HEK293T (cell line): ENCODE measurements at regions not wholly inside any gene's neighbourhood (a gene's known extent, or its start where the extent isn't known, plus 50 kb on each side); places are given as distances from the start of the nearest gene placed in this dataset.

Experiments used
- CTCF ChIA-PET: fragments of 350-600 bp; formaldehyde crosslinking; extraction: SDS; loops from one replicate; lab custom pipeline; 2021; ENCODE audit warnings: antibody characterized with exemption, inconsistent platforms; lab: Yijun Ruan, JAX
- POLR2A ChIA-PET: fragments of 350-600 bp; formaldehyde crosslinking; extraction: SDS; loops from one replicate; lab custom pipeline; 2020; ENCODE audit warnings: antibody characterized with exemption, inconsistent platforms; lab: Yijun Ruan, JAX
- DNase-seq: peaks from one replicate; pipeline ENCODE4 v3.0.0; 2012; ENCODE audit warnings: mixed read lengths; ENCODE audit errors: extremely low spot score
- ARNT ChIP-seq: fragments of 450-650 bp; IDR thresholded peaks from 2 replicates; pipeline ENCODE4 v1.6.1; 2017; ENCODE audit warnings: mild to moderate bottlenecking
- BHLHE40 ChIP-seq: fragments of 450-650 bp; IDR thresholded peaks from 2 replicates; pipeline ENCODE4 v1.6.1; 2016; ENCODE audit warnings: mild to moderate bottlenecking, moderate library complexity, borderline replicate concordance
- CTBP1 ChIP-seq: fragments of 450-650 bp; IDR thresholded peaks from 2 replicates; pipeline ENCODE4 v1.6.1; 2016; ENCODE audit warnings: borderline replicate concordance
- ELF4 ChIP-seq: fragments of 450-650 bp; IDR thresholded peaks from 2 replicates; pipeline ENCODE4 v1.6.1; 2017; ENCODE audit warnings: antibody characterized with exemption
- FOXA1 ChIP-seq: fragments of 450-650 bp; IDR thresholded peaks from 2 replicates; pipeline ENCODE4 v1.6.1; 2016; ENCODE audit warnings: mild to moderate bottlenecking
- FOXK2 ChIP-seq: fragments of 450-650 bp; IDR thresholded peaks from 2 replicates; pipeline ENCODE4 v1.6.1; 2016; ENCODE audit warnings: mild to moderate bottlenecking
- FOXM1 ChIP-seq: fragments of 450-650 bp; IDR thresholded peaks from 2 replicates; pipeline ENCODE4 v1.6.1; 2017; ENCODE audit warnings: mild to moderate bottlenecking, borderline replicate concordance
- HDGF ChIP-seq: fragments of 450-650 bp; IDR thresholded peaks from 2 replicates; pipeline ENCODE4 v1.6.1; 2017; ENCODE audit warnings: antibody characterized with exemption, borderline replicate concordance
- L3MBTL2 ChIP-seq: fragments of 450-650 bp; conservative IDR thresholded peaks from 2 replicates; pipeline ENCODE4 v1.6.1; 2016; ENCODE audit warnings: mild to moderate bottlenecking
- LEF1 ChIP-seq: fragments of 450-650 bp; IDR thresholded peaks from 2 replicates; pipeline ENCODE4 v1.6.1; 2017; ENCODE audit warnings: mild to moderate bottlenecking, borderline replicate concordance
- NFRKB ChIP-seq: fragments of 450-650 bp; IDR thresholded peaks from 2 replicates; pipeline ENCODE4 v1.6.1; 2016; ENCODE audit warnings: mild to moderate bottlenecking, moderate library complexity
- SP1 ChIP-seq: fragments of 450-650 bp; IDR thresholded peaks from 2 replicates; pipeline ENCODE4 v1.6.1; 2017
- SUZ12 ChIP-seq: fragments of 450-650 bp; IDR thresholded peaks from 2 replicates; pipeline ENCODE4 v1.6.1; 2016; ENCODE audit warnings: mild to moderate bottlenecking
- TARDBP ChIP-seq: fragments of 450-650 bp; IDR thresholded peaks from 2 replicates; pipeline ENCODE4 v1.6.1; 2016
- ZNF384 ChIP-seq: fragments of 450-650 bp; IDR thresholded peaks from 2 replicates; pipeline ENCODE4 v1.6.1; 2016
- TF ChIP-seq, protein P1 (sequence below): fragments of 450-650 bp; IDR thresholded peaks from 2 replicates; pipeline ENCODE4 v1.6.1; 2016

DNA sequence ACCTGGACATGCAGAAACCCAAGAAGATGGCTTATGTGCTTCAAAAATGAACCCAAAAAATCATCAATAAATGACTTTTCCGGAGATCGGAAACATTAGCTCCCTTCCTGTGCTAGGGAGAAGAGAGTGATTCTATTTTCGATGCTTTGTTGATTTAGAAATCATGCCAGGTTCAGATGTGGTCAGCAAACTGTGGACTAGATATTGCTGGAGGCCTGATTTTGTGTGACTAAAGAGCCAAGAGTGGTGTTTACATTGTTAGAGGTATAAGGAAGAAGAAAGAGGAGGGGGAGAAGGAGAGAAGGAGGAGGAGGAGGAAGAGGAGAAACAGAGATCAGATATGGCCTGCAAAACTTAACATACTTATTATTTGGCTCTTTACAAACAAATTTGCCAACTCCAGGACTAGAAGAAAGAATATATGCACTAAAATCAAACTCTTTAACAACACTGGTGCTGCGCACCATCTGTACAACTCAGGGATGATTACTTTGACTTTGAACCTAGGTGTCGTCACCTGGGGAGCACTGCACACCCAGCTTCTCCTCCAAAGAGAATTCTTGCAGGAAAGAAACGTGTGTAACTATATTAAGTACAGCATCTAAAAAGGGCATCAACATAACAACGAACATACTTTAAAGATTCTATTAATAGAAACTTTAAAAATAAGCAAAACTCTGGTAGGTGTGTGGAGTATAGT, 664.9 kb upstream of the LCORL start:
- TF ChIP-seq ZNF384: no peak
- TF ChIP-seq ELF4: no peak
- no peak for TF ChIP-seq HDGF
- no peak for TF ChIP-seq FOXK2
- no peak for TF ChIP-seq L3MBTL2
- no peak for TF ChIP-seq LEF1
- no peak for TF ChIP-seq FOXM1
- TF ChIP-seq SP1: no peak
- no peak for TF ChIP-seq SUZ12
- TF ChIP-seq, protein P1, sequence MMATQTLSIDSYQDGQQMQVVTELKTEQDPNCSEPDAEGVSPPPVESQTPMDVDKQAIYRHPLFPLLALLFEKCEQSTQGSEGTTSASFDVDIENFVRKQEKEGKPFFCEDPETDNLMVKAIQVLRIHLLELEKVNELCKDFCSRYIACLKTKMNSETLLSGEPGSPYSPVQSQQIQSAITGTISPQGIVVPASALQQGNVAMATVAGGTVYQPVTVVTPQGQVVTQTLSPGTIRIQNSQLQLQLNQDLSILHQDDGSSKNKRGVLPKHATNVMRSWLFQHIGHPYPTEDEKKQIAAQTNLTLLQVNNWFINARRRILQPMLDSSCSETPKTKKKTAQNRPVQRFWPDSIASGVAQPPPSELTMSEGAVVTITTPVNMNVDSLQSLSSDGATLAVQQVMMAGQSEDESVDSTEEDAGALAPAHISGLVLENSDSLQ: no peak
- TF ChIP-seq NFRKB: no peak
- no peak for TF ChIP-seq BHLHE40
- TF ChIP-seq FOXA1: no peak
- no peak for TF ChIP-seq CTBP1
- TF ChIP-seq ARNT: no peak
- POLR2A ChIA-PET: no interaction called here
- CTCF ChIA-PET: no interaction called here
- no peak for DNase-seq

DNA sequence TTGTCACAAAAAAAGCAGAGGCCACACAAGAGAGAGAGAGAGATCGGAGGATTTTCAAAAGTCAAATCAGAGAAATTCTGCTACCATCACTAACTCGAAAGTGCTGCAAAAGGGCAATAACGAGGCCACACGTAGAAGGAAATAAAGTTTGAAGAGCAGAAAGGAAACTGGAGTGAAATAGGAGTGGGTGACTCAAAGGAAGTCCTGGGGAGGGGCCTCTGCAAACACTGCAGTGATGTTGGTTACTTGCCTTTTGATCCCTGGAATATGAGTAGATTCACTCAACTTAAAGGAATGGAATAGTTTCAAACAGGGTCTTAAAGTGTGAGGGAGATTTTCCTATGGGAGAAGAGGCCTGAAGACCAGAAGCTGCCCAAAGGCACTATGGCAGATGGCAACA, 663.4 kb upstream of the LCORL start:
- POLR2A ChIA-PET: no interaction called here
- TF ChIP-seq CTBP1: no peak
- no peak for TF ChIP-seq TARDBP
- TF ChIP-seq L3MBTL2: no peak
- TF ChIP-seq HDGF: no peak
- no peak for TF ChIP-seq LEF1
- TF ChIP-seq BHLHE40: no peak
- TF ChIP-seq ZNF384: no peak
- TF ChIP-seq NFRKB: no peak
- TF ChIP-seq SP1: no peak
- TF ChIP-seq FOXK2: no peak
- no peak for TF ChIP-seq SUZ12
- TF ChIP-seq, protein P1: no peak
- TF ChIP-seq ELF4: no peak
- TF ChIP-seq FOXM1: no peak
- no peak for TF ChIP-seq ARNT
- DNase-seq: no peak
- CTCF ChIA-PET: no interaction called here

DNA sequence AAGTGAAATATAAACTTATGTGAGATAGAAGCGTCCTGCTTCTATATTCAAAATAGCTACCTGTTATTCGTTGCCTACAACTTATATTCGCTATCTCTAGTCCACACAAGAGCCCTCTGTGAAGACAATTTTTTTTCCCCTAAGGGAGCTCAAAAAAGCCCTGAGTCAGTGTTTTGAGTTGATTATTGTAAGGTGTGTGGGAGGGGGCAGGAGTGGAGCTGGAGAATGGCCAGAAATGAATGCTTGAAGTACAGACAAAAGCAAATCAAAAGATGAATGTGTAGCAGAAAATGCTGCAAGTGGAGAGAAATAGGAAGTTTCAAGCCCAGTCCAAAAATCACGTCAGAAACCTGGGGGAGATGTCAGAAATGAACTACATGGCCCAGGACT, 655.0 kb upstream of the LCORL start:
- ChIA-PET POLR2A (no interaction called here), CTCF (no interaction called here)
- TF ChIP-seq HDGF: no peak
- TF ChIP-seq, protein P1: no peak
- TF ChIP-seq SP1: no peak
- TF ChIP-seq ELF4: no peak
- TF ChIP-seq ARNT: no peak
- TF ChIP-seq L3MBTL2: no peak
- TF ChIP-seq ZNF384: no peak
- no peak for TF ChIP-seq FOXA1
- TF ChIP-seq NFRKB: no peak
- no peak for TF ChIP-seq FOXM1
- no peak for TF ChIP-seq LEF1
- TF ChIP-seq SUZ12: no peak
- TF ChIP-seq CTBP1: no peak
- TF ChIP-seq BHLHE40: no peak
- no peak for TF ChIP-seq TARDBP
- DNase-seq: no peak

DNA sequence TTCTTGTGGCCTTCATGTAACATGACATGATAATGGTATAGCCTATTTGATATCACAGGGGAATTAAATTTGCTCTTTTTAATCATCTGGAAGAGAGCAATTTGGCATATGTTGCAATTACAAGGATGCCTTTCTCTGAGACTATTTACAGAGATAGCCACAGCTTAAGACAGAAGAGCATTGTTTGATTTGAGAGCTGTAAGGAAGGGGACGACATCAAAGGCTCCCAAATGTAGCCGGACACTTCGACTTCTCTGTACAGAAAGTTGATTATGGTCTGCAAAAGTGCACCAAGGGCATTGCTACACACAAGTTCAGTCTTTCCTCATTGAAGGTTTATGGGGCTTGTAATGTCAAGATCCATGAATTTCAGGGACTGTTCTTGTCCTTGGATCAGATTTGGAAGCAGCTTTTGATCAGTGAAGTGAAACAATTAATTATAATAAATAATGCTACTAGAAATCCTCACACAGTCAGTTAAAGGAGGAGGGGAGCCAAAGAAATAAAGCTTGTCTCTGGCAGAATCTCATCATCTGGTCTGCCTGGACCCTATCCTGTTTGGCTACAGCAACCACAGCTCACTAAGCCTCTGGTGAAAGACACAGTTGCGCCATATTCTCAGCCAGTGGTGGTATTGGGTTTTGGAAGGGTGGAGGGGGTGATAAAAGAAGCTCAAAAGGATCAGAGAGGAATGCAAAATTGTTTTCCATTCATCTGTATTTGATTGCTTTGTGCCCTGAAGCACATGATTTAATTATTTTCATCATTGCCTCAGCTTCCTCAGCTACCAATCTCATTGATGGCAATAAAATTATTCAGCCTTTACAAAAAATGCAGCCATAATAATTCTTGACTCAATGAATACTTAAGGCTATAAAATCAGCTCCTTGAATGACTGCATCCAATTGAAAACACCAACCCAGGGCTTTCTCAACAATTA, 654.3 kb upstream of the LCORL start:
- DNase-seq: no peak
- ChIA-PET CTCF (no interaction called here), POLR2A (no interaction called here)
- TF ChIP-seq L3MBTL2 (no peak), LEF1 (no peak), NFRKB (no peak), BHLHE40 (no peak), TARDBP (no peak), CTBP1 (no peak), ARNT (no peak), FOXK2 (no peak), FOXM1 (no peak), FOXA1 (no peak), SUZ12 (no peak)
- TF ChIP-seq, protein P1: no peak
